Heart left ventricle (tissue), 16 donors: ENCODE measurements at regions not wholly inside any gene's neighbourhood (a gene's known extent, or its start where the extent isn't known, plus 50 kb on each side); places are given as distances from the start of the nearest gene placed in this dataset.

Experiments used
- ATAC-seq, 4 donors: fragments of 200-7000 bp; cut with Tn5 transposase; one replicate each; pipeline ENCODE4 v1.9.1; 2020 to 2022; ENCODE audit warnings: moderate library complexity in 4 of 4, mild to moderate bottlenecking in 3 of 4, moderate number of reproducible peaks in 1 of 4
- DNase-seq, 5 donors: peaks; one replicate each; pipeline ENCODE4 v3.0.0-alpha.2; 2020
- H3K27ac ChIP-seq, 12 donors: fragments of 200-600 bp; sonication (generic) in 4 of 12; one replicate each; pipeline versions ENCODE4 v1.5.0 to v1.8.0; 2016 to 2022; ENCODE audit warnings: mild to moderate bottlenecking in 2 of 12
- H3K27me3 ChIP-seq, 9 donors: fragments of 200-600 bp; sonication (generic) in 2 of 9; one replicate each; pipeline versions ENCODE4 v1.5.1 to v1.8.0; 2016 to 2022; ENCODE audit warnings: mild to moderate bottlenecking in 3 of 9
- H3K36me3 ChIP-seq, 9 donors: fragments of 200-600 bp; sonication (generic) in 2 of 9; one replicate each; pipeline versions ENCODE4 v1.5.0 to v1.8.0; 2018 to 2022; ENCODE audit warnings: mild to moderate bottlenecking in 2 of 9
- H3K4me1 ChIP-seq, 12 donors: fragments of 200-600 bp; sonication (generic) in 4 of 12; one replicate each; pipeline versions ENCODE4 v1.5.0 to v1.8.0; 2016 to 2022; ENCODE audit warnings: mild to moderate bottlenecking in 3 of 12
- H3K4me3 ChIP-seq, 12 donors: fragments of 200-600 bp; sonication (generic) in 4 of 12; one replicate each; pipeline versions ENCODE4 v1.5.0 to v1.8.0; 2017 to 2022; ENCODE audit warnings: mild to moderate bottlenecking in 9 of 12, moderate library complexity in 4 of 12
- H3K9me3 ChIP-seq, 12 donors: fragments of 200-600 bp; sonication (generic) in 4 of 12; one replicate each; pipeline versions ENCODE4 v1.5.0 to v1.8.0; 2016 to 2022; ENCODE audit warnings: mild to moderate bottlenecking in 1 of 12
- CTCF ChIP-seq, 12 donors: fragments of 200-600 bp; sonication (generic) in 4 of 12; IDR thresholded peaks; one replicate each; pipeline versions ENCODE4 v1.5.0 to v1.8.0; 2018 to 2022; ENCODE audit warnings: antibody characterized with exemption in 12 of 12, mild to moderate bottlenecking in 5 of 12
- POLR2A ChIP-seq, 2 donors: fragments of 450-650 bp; IDR thresholded peaks; one replicate each; pipeline ENCODE4 v1.6.1; 2017; ENCODE audit warnings: antibody characterized with exemption in 2 of 2, mild to moderate bottlenecking in 2 of 2, moderate library complexity in 2 of 2
- WGBS, 4 donors: extraction: QIAGEN DNeasy Blood & Tissue Kit in 2 of 4; methylation state at CpG; one replicate each; pipeline versions ENCODE4 v1.1.5 to v1.1.7; 2013 to 2018; 5-methylcytosine and 5-hydroxymethylcytosine counted together
- intact Hi-C, 10 donors: fragments of 100-400 bp; cut with DNase I; formaldehyde crosslinking; loops; one replicate each; pipeline versions ENCODE4 v1.11.1 to v1.14.2; 2022
- donor health status: ischemic (EF 13 %, LVEDD 7.1; RV severe dilation, severe dysfunction).
- donor health status: healthy with polysubstance abuse.
- donor health status: DM: no; HTN: yes; CAD: no.
- donor health status: DM: no; HTN: no; CAD: no.
- donor health status: ischemic (EF 25% LVEDD 6.9; RV normal size, moderate dysfunction).
- donor health status: ischemic (EF 25% LVEDD 5.7; RV mildly dilated, moderate dysfunction).
- donor health status: healthy.
- donor health status: DM: yes; HTN: yes; CAD: no.
- donor health status: ischemic (EF 35%, LVEDD 5.7; RV mildly dilated, moderate dysfunction).
- donor health status: nonischemic (EF 11% LVEDD 7.7; RV severe dilation, severe dysfunction).
- donor health status: DM: yes; HTN: yes; CAD: no.
- donor health status: PGD.
- donor health status: ischemic (EF 29% LVEDD 5.4; RV normal size, mild dysfunction).
- donor health status: nonischemic (EF 23%, LVEDD 6.1; RV moderate dilation, normal function).

GRCh38 chr3:30180310-30181177, 425.9 kb upstream of the TGFBR2 start:
- peak in 1 of 4 donors; percentile 43 for ATAC-seq
- peaks cover 0 to 15% (median 0%) of the 10 kb centered on the region in 12 donors for H3K4me1 ChIP-seq
- H3K27me3 ChIP-seq, result no peaks in the 10 kb centered on the region
- TF ChIP-seq POLR2A (IDR thresholded peaks at IDR 0.05), result no peak
- no peak for TF ChIP-seq CTCF (IDR thresholded peaks at IDR 0.05)
- 77 to 82% (median 80%) methylated on average over 4 of the region's 4 CpGs for WGBS, 4 donors
- intact Hi-C loops, result loop anchor here in 2 of 10 donors (5.0 to 10.0 kb wide), 2 partner anchors 46 to 48 kb away; no protein-coding TSS in a partner anchor
- H3K27ac ChIP-seq, result no peak overlapping the region
- no peak overlapping the region for H3K4me3 ChIP-seq
- H3K36me3 ChIP-seq, result no peaks in the 10 kb centered on the region
- no peak for DNase-seq
- H3K9me3 ChIP-seq, result no peaks in the 10 kb centered on the region

- no peaks in the 10 kb centered on the region for H3K27me3 ChIP-seq
- TF ChIP-seq POLR2A (IDR thresholded peaks at IDR 0.05), result no peak
- TF ChIP-seq CTCF (IDR thresholded peaks at IDR 0.05), result no peak
- H3K9me3 ChIP-seq, result no peaks in the 10 kb centered on the region
- peaks cover 0 to 15% (median 0%) of the 10 kb centered on the region in 12 donors for H3K4me1 ChIP-seq
- no peak for DNase-seq
- ATAC-seq, result no peak
- no peak overlapping the region for H3K4me3 ChIP-seq
- H3K27ac ChIP-seq, result no peak overlapping the region
- 73 to 93% (median 79%) methylated on average over 1 of the region's 1 CpG for WGBS, 4 donors
- intact Hi-C loops, result loop anchor here in 2 of 10 donors (5.0 to 10.0 kb wide), 2 partner anchors 46 to 49 kb away; no protein-coding TSS in a partner anchor
- no peaks in the 10 kb centered on the region for H3K36me3 ChIP-seq
Measured at GRCh38 chr3:30181178-30181465, 425.3 kb upstream of the TGFBR2 start.

- TF ChIP-seq CTCF (IDR thresholded peaks at IDR 0.05) (no peak), POLR2A (IDR thresholded peaks at IDR 0.05) (no peak)
- Histone ChIP-seq H3K9me3 (no peaks in the 10 kb centered on the region), H3K4me3 (no peak overlapping the region), H3K4me1 (peaks cover 0 to 15% (median 0%) of the 10 kb centered on the region in 12 donors), H3K27me3 (no peaks in the 10 kb centered on the region), H3K36me3 (no peaks in the 10 kb centered on the region), H3K27ac (no peak overlapping the region)
- DNase-seq, result no peak
- intact Hi-C loops, result loop anchor here in 2 of 10 donors (5.0 to 10.0 kb wide), 2 partner anchors 47 to 49 kb away; no protein-coding TSS in a partner anchor
- ATAC-seq, result no peak
Measured at GRCh38 chr3:30181581-30181980, 424.8 kb upstream of the TGFBR2 start.

GRCh38 chr3:30183421-30183820, 423.0 kb upstream of the TGFBR2 start:
- Histone ChIP-seq H3K4me1 (peaks cover 0 to 19% (median 0%) of the 10 kb centered on the region in 12 donors), H3K27me3 (no peaks in the 10 kb centered on the region), H3K4me3 (no peak overlapping the region), H3K36me3 (no peaks in the 10 kb centered on the region), H3K27ac (no peak overlapping the region), H3K9me3 (no peaks in the 10 kb centered on the region)
- WGBS, 4 donors, result 93 to 100% (median 97%) methylated on average over 2 of the region's 2 CpGs
- no peak for ATAC-seq
- DNase-seq, result no peak
- intact Hi-C loops, result loop anchor here in 2 of 10 donors (5.0 to 10.0 kb wide), 2 partner anchors 49 to 51 kb away; no protein-coding TSS in a partner anchor
- TF ChIP-seq POLR2A (IDR thresholded peaks at IDR 0.05) (no peak), CTCF (IDR thresholded peaks at IDR 0.05) (no peak)
